CD4-positive, CD25-positive, alpha-beta regulatory T cell (primary cell): ENCODE measurements at regions not wholly inside any gene's neighbourhood (a gene's known extent, or its start where the extent isn't known, plus 50 kb on each side); places are given as distances from the start of the nearest gene placed in this dataset.
A peak's percentile ranks its signal among the peaks of the same experiment; 100 is the strongest.

Experiments used
- ATAC-seq, 2 donors: fragments of 150-1000 bp; cut with Tn5 transposase; one replicate each; pipeline ENCODE4 v1.10.0; 2021; ENCODE audit warnings: low read depth in 2 of 2, moderate number of reproducible peaks in 2 of 2, moderate library complexity in 1 of 2
- DNase-seq, 3 donors: peaks; one replicate each; pipeline versions ENCODE4 v3.0.0 to v3.0.0-alpha.2; 2012 to 2022; ENCODE audit warnings: mixed read lengths in 1 of 3
- H3K27ac ChIP-seq: one replicate; pipeline ENCODE4 v1.7.0; 2013; ENCODE audit warnings: mild to moderate bottlenecking, low read length; ENCODE audit not compliant: insufficient read depth, poor library complexity, severe bottlenecking
- H3K27me3 ChIP-seq: one replicate; pipeline ENCODE4 v1.7.0; 2013; ENCODE audit warnings: low read length; ENCODE audit not compliant: control insufficient read depth, insufficient read depth
- H3K36me3 ChIP-seq: one replicate; pipeline ENCODE4 v1.7.0; 2013; ENCODE audit warnings: mild to moderate bottlenecking, low read length, moderate library complexity; ENCODE audit not compliant: control insufficient read depth, insufficient read depth
- H3K4me1 ChIP-seq: 2 replicates; pipeline ENCODE4 v1.7.0; 2013; ENCODE audit warnings: mild to moderate bottlenecking, low read length; ENCODE audit not compliant: insufficient read depth, control insufficient read depth, poor library complexity, severe bottlenecking
- H3K4me3 ChIP-seq: one replicate; pipeline ENCODE4 v1.7.0; 2013; ENCODE audit warnings: low read depth, mild to moderate bottlenecking, low read length, moderate library complexity
- H3K9me3 ChIP-seq, 2 experiments: 1 replicate in 1 of 2; 2 replicates in 1 of 2; pipeline ENCODE4 v1.7.0; 2013; ENCODE audit warnings: low read length in 2 of 2, mild to moderate bottlenecking in 1 of 2, moderate library complexity in 1 of 2; ENCODE audit not compliant: control insufficient read depth in 2 of 2
- H3K27ac Mint-ChIP-seq, 3 donors: one replicate each; pipeline ENCODE4 v1.8.0; 2020 to 2022; ENCODE audit warnings: mild to moderate bottlenecking in 3 of 3, mixed read lengths in 3 of 3, moderate library complexity in 2 of 3
- H3K27me3 Mint-ChIP-seq: one replicate; pipeline ENCODE4 v1.8.0; 2022; ENCODE audit warnings: mild to moderate bottlenecking, mixed read lengths
- H3K36me3 Mint-ChIP-seq: one replicate; pipeline ENCODE4 v1.8.0; 2020; ENCODE audit warnings: mixed read lengths
- H3K4me1 Mint-ChIP-seq, 4 donors: one replicate each; pipeline ENCODE4 v1.8.0; 2020 to 2022; ENCODE audit warnings: mixed read lengths in 4 of 4, mild to moderate bottlenecking in 1 of 4
- H3K4me3 Mint-ChIP-seq, 4 donors: one replicate each; pipeline ENCODE4 v1.8.0; 2020 to 2022; ENCODE audit warnings: mild to moderate bottlenecking in 4 of 4, mixed read lengths in 4 of 4, moderate library complexity in 3 of 4
- H3K9me3 Mint-ChIP-seq, 7 donors: one replicate each; pipeline ENCODE4 v1.8.0; 2020 to 2022; ENCODE audit warnings: mixed read lengths in 7 of 7, mild to moderate bottlenecking in 3 of 7, moderate library complexity in 2 of 7

DNA sequence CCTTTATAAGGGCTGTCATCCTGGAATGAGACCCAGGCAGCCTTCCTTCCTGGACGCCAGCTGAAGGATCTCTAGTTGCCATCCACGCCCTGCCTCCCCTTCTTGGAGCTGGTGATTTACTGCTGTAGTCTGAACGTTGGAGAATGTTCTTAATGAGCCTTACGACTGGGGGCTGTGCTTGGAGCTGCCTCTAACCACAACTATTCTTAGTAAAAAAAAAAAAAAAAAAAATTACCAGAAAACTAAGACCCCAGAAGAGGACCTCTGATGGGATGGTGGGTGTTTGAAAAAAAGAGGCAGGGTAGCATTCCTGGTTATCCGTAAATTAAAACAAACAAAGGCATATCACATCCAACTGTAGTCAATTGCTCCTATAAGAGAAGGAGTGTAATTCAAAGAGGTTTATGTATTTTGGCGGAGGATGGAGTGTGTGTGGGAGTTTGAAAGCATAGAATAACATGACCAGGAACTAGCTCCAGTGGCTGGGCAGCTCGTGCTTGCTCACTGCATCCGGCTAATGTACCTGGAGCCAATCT lies 105.4 kb downstream of the QPCT start:
- H3K4me1 Mint-ChIP-seq = peaks cover 5 to 47% (median 21%) of the 10 kb centered on the region in 4 donors
- H3K9me3 Mint-ChIP-seq = peaks cover 0 to 4% (median 1%) of the 10 kb centered on the region in 7 donors
- peaks cover 7% of the 10 kb centered on the region for H3K27me3 ChIP-seq
- no peak overlapping the region for H3K4me3 Mint-ChIP-seq
- H3K4me3 ChIP-seq = no peak overlapping the region
- peaks cover 19% of the 10 kb centered on the region for H3K4me1 ChIP-seq
- H3K9me3 ChIP-seq = no peaks in the 10 kb centered on the region
- no peaks in the 10 kb centered on the region for H3K36me3 Mint-ChIP-seq
- no peak overlapping the region for H3K27ac Mint-ChIP-seq
- no peak for ATAC-seq
- H3K36me3 ChIP-seq = no peaks in the 10 kb centered on the region
- peaks cover 27% of the 10 kb centered on the region for H3K27me3 Mint-ChIP-seq
- no peak overlapping the region for H3K27ac ChIP-seq
- no peak for DNase-seq

DNA sequence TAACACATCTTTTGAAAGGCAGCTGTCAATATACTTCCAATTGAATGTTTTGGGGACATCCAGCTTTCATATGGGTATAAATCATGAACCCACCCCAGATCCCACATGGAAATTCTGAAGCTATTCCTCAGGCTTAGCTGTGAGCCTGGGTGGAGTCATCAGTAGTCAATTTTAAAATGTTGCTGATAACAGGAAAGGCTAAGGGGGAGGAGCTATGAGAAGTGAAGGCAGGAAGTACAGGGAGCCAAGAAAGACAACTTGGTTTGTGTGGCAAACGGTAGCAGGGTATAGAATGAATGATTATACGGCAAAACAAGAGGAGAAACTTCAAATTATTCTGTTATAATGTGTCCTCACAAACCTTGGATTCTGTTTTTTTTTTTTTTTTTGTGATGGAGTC lies 108.6 kb downstream of the QPCT start:
- Mint-ChIP-seq H3K4me1 (peaks cover 20 to 79% (median 50%) of the 10 kb centered on the region in 4 donors), H3K9me3 (peaks cover 0 to 3% (median 0%) of the 10 kb centered on the region in 7 donors), H3K27me3 (peaks cover 11% of the 10 kb centered on the region), H3K4me3 (peak overlapping the region in 3 of 4 donors; percentile 64 to 81 (median 76)), H3K27ac (peak overlapping the region in 2 of 3 donors; percentile 66 to 73), H3K36me3 (peaks cover 5% of the 10 kb centered on the region)
- Histone ChIP-seq H3K9me3 (no peaks in the 10 kb centered on the region), H3K27me3 (no peaks in the 10 kb centered on the region), H3K27ac (no peak overlapping the region), H3K4me3 (peak overlapping the region; percentile 54), H3K4me1 (peaks cover 38% of the 10 kb centered on the region), H3K36me3 (no peaks in the 10 kb centered on the region)
- DNase-seq (peak in 1 of 3 donors; percentile 62), ATAC-seq (peak; percentile 50 to 52)

DNA sequence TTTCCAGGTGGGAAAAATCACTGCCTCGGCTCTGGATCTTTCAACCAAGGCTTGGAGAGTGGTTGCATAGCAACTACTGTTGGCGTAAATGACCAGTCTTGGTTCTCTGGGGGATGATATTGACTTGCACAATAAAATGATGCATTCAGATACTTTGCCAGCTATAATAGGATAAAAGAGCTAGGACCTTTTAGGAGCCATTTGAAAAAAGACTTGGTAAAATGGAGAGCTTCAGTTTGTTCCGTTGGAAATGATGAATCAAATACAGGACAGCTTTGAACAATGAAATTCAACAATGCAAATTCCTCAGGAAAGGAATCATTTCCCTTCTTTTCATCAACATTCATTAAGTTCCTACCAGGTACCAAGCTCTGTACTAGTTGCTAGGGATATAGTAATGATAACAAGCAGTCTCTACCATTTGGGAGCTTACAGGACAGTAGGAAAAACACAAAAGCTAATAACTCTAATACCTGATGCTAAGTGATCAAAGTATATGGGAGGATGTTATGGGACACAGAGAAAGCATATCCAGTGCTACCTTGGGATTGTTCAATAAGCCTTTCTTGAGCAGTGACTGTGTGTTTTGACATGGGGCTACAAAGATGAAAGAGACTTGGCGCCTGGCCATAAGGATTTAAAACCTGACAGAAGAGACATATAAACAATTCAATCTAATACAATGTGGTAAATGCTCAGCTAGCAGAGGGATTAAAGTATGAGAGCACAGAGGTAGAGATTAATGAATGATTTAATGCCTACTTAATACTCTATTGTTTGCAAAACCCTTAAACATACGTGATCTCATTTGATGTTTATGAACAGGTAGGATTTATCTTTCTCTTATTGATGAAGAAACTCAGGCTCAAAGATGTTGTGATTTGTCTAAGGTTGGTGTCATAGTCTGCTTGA lies 110.7 kb downstream of the QPCT start:
- H3K4me1 ChIP-seq = peaks cover 43% of the 10 kb centered on the region
- H3K4me3 Mint-ChIP-seq = peak overlapping the region; percentile 1 to 78 (median 17)

DNA sequence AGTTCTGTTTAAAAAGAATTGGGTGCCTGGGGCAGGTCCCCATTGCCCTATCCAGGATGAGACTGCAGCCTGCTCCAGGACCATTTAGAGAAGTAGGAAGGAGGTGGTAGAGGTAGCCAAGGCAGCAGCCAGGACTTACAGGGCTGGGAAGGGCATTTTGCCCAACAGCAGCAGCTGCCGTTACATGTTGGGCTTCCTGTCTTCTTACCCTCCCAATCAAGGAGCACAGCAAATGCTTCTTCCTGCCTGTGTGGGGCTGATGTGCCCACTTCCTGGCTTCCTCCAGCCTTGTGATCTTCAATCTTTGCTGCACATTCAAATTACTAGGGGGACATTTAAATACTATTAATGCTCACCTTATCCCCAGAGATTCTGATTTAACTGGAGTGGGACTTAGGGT lies 112.0 kb downstream of the QPCT start:
- H3K36me3 ChIP-seq = no peaks in the 10 kb centered on the region
- Mint-ChIP-seq H3K36me3 (peaks cover 5% of the 10 kb centered on the region), H3K9me3 (peaks cover 0 to 3% (median 1%) of the 10 kb centered on the region in 7 donors), H3K4me3 (peak overlapping the region in 3 of 4 donors; percentile 41 to 72 (median 61)), H3K27me3 (no peaks in the 10 kb centered on the region), H3K27ac (peak overlapping the region; percentile 94 to 98 (median 94)), H3K4me1 (peaks cover 29 to 86% (median 65%) of the 10 kb centered on the region in 4 donors)
- H3K9me3 ChIP-seq = no peaks in the 10 kb centered on the region
- H3K4me3 ChIP-seq = peak overlapping the region; percentile 54
- ATAC-seq (peak; percentile 87 to 92), DNase-seq (peak in 2 of 3 donors; percentile 53 to 83)
- peak overlapping the region; percentile 38 for H3K27ac ChIP-seq
- H3K27me3 ChIP-seq = no peaks in the 10 kb centered on the region
- peaks cover 42% of the 10 kb centered on the region for H3K4me1 ChIP-seq

More for the DNA sequence above, 110.7 kb downstream of the QPCT start:
- Mint-ChIP-seq H3K4me1 (peaks cover 28 to 85% (median 62%) of the 10 kb centered on the region in 4 donors), H3K27ac (peak overlapping the region in 2 of 3 donors; percentile 94 to 98), H3K9me3 (peaks cover 0 to 3% (median 0%) of the 10 kb centered on the region in 7 donors), H3K36me3 (peaks cover 5% of the 10 kb centered on the region), H3K27me3 (peaks cover 7% of the 10 kb centered on the region)
- no peaks in the 10 kb centered on the region for H3K27me3 ChIP-seq
- no peak overlapping the region for H3K27ac ChIP-seq
- no peaks in the 10 kb centered on the region for H3K36me3 ChIP-seq
- ATAC-seq (no peak), DNase-seq (no peak)
- H3K9me3 ChIP-seq = no peaks in the 10 kb centered on the region
- H3K4me3 ChIP-seq = no peak overlapping the region

DNA sequence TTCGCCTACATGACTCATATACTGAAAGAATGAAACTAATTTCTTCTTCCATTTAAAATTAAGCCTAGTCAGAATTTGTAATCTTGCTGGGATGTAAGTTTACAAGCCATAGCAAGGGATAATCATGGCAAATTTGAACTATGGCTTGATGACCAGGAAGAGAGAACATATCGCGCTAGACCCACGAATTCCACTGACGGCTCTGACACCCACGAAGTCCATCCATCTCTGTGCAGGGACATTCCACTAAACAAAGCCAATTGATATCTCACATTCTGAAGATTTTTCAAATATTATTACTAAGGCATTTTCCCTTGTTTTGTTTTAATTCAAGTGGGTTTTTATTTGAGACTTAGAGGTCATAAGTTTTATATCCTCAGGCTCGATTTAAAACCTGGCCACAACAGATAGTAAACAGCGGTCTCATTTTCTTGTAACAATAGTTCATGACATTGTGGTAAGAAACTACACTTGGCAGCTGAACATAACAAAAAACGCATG lies 113.0 kb downstream of the QPCT start:
- DNase-seq (no peak), ATAC-seq (no peak)
- H3K36me3 ChIP-seq = no peaks in the 10 kb centered on the region
- peaks cover 0 to 3% (median 0%) of the 10 kb centered on the region in 7 donors for H3K9me3 Mint-ChIP-seq
- no peak overlapping the region for H3K4me3 ChIP-seq
- H3K4me3 Mint-ChIP-seq = peak overlapping the region in 2 of 4 donors; percentile 15 to 39
- H3K27me3 Mint-ChIP-seq = no peaks in the 10 kb centered on the region
- H3K27ac ChIP-seq = no peak overlapping the region
- H3K27me3 ChIP-seq = no peaks in the 10 kb centered on the region
- H3K9me3 ChIP-seq = no peaks in the 10 kb centered on the region
- peaks cover 5% of the 10 kb centered on the region for H3K36me3 Mint-ChIP-seq
- peaks cover 42% of the 10 kb centered on the region for H3K4me1 ChIP-seq
- H3K27ac Mint-ChIP-seq = peak overlapping the region in 2 of 3 donors; percentile 94 to 98
- peaks cover 25 to 77% (median 60%) of the 10 kb centered on the region in 4 donors for H3K4me1 Mint-ChIP-seq

DNA sequence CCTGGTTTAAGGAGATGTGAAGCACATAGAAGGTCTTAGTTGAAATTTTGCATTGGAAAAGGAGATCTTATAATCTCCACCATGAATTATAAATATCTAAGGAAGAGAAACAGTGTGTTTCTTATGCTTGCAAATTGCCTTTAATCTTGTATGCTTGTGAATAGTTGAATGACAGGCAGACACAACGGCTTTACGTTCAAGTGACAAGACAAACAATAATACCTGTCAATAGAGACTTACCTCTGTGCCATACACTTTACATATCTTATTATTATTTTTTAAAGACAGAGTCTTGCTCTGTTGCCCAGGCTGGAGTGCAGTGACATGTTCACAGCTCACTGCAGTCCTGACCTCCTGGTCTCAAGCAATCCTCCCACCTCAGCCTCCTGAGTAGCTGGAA lies 113.7 kb downstream of the QPCT start:
- ATAC-seq (no peak), DNase-seq (no peak)
- Mint-ChIP-seq H3K36me3 (peaks cover 5% of the 10 kb centered on the region), H3K27me3 (no peaks in the 10 kb centered on the region), H3K4me3 (peak overlapping the region in 1 of 4 donors; percentile 9), H3K27ac (peak overlapping the region in 1 of 3 donors; percentile 94), H3K9me3 (peaks cover 0 to 3% (median 0%) of the 10 kb centered on the region in 7 donors), H3K4me1 (peaks cover 24 to 70% (median 54%) of the 10 kb centered on the region in 4 donors)
- Histone ChIP-seq H3K9me3 (no peaks in the 10 kb centered on the region), H3K4me3 (no peak overlapping the region), H3K36me3 (no peaks in the 10 kb centered on the region), H3K4me1 (peaks cover 35% of the 10 kb centered on the region), H3K27me3 (no peaks in the 10 kb centered on the region), H3K27ac (no peak overlapping the region)

DNA sequence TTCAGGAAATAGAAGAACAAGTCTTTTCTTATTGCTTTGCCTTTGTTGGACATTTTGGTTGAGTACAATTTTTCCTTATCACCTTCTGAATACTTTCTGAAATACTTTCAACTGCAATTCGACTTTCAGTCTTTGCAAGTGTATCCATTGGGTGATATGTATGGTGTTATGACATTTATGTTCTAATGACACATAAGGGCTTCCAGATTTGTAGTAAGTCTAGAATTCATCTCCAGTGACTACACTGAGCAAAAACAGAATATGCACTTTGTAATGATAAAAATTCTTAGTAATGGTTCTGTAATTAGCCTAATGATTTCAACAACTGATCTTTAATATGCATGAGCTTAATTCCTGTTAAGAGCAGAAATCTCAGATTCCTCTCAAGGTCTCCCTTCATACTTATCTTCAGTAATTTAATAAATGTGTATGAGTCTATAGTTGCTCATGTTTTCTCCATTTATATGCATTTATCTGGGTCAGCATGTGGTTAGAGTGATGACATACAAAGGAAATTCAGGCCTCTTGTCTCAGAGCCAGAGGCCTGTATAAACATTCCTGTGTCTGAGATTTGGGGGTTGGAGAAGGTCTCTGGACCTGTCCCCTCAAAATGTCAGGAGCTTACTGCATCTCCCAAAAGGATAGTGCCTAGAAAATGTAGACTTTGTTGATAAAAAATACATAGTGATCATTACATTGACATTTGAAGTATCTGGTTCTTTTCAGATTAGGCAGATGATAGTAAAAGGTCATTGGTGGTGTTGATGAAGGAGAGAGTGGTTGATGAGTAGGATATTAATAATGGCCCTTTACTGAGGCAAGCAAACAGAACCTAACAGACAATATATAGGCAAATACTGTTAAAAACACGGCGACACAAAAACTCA lies 114.9 kb downstream of the QPCT start:
- peaks cover 0 to 8% (median 1%) of the 10 kb centered on the region in 7 donors for H3K9me3 Mint-ChIP-seq
- peak overlapping the region; percentile 27 to 87 (median 75) for H3K27ac Mint-ChIP-seq
- Histone ChIP-seq H3K27ac (no peak overlapping the region), H3K4me3 (no peak overlapping the region), H3K4me1 (peaks cover 31% of the 10 kb centered on the region), H3K27me3 (no peaks in the 10 kb centered on the region), H3K9me3 (no peaks in the 10 kb centered on the region), H3K36me3 (no peaks in the 10 kb centered on the region)
- H3K4me3 Mint-ChIP-seq = peak overlapping the region; percentile 1 to 57 (median 24)
- H3K36me3 Mint-ChIP-seq = peaks cover 5% of the 10 kb centered on the region
- H3K27me3 Mint-ChIP-seq = no peaks in the 10 kb centered on the region
- peaks cover 24 to 72% (median 54%) of the 10 kb centered on the region in 4 donors for H3K4me1 Mint-ChIP-seq
- ATAC-seq = no peak
- no peak for DNase-seq
